ENCODE measurements at regions not wholly inside any gene's neighbourhood (a gene's known extent, or its start where the extent isn't known, plus 50 kb on each side); places are given as distances from the start of the nearest gene placed in this dataset.

DNA sequence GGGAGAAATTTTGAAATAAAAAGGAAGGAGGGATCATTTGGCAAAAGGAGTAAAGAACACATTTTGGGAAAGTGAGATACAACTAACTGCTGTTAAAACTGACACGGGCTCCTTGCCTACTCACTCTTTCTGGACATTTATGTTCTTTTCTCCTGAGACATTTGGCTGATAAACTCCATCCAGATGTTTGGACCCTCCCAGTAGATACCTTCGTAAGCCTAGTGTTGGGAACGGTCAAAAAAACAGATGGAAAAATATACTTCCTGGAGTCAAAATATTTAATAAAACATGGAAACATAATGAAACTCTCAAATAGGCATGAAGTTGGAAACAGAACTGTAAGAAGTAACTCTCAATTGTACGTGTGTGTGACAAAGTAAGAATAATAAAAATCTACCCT lies 360.1 kb upstream of the RIOK2 start:
- DNase-seq: no peak
- no peaks in the 10 kb centered on the region for H3K27me3 Mint-ChIP-seq
- Histone ChIP-seq H3K9me3 (ENCODE audit: control insufficient read depth in 1 of 2, insufficient read depth in 1 of 2, low read length in 2 of 2) (peaks cover 0 to 11% of the 10 kb centered on the region in 2 experiments), H3K4me1 (ENCODE audit: insufficient read depth, low read length) (no peaks in the 10 kb centered on the region), H3K4me3 (ENCODE audit: low read length) (no peak overlapping the region), H3K27me3 (ENCODE audit: control insufficient read depth in 1 of 2, insufficient read depth in 2 of 2, low read length in 2 of 2) (no peaks in the 10 kb centered on the region), H3K27ac (ENCODE audit: low read depth in 1 of 2, low read length in 2 of 2) (no peak overlapping the region), H3K36me3 (ENCODE audit: insufficient read depth, low read length) (no peaks in the 10 kb centered on the region)
- H3K27ac Mint-ChIP-seq: no peak overlapping the region
- TF ChIP-seq, protein P1, sequence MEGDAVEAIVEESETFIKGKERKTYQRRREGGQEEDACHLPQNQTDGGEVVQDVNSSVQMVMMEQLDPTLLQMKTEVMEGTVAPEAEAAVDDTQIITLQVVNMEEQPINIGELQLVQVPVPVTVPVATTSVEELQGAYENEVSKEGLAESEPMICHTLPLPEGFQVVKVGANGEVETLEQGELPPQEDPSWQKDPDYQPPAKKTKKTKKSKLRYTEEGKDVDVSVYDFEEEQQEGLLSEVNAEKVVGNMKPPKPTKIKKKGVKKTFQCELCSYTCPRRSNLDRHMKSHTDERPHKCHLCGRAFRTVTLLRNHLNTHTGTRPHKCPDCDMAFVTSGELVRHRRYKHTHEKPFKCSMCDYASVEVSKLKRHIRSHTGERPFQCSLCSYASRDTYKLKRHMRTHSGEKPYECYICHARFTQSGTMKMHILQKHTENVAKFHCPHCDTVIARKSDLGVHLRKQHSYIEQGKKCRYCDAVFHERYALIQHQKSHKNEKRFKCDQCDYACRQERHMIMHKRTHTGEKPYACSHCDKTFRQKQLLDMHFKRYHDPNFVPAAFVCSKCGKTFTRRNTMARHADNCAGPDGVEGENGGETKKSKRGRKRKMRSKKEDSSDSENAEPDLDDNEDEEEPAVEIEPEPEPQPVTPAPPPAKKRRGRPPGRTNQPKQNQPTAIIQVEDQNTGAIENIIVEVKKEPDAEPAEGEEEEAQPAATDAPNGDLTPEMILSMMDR (IDR thresholded peaks at IDR 0.05): no peak
- no peaks in the 10 kb centered on the region for H3K4me1 Mint-ChIP-seq (ENCODE audit: low read depth)
- intact Hi-C loops (cut with DNase I, micrococcal nuclease): no loop called here
- ChIA-PET CTCF (no interaction called here), POLR2A (no interaction called here)
- no peak for ATAC-seq (ENCODE audit: poor library complexity)
- no peaks in the 10 kb centered on the region for H3K36me3 Mint-ChIP-seq (ENCODE audit: low read depth)
- H3K9me3 Mint-ChIP-seq: peaks cover 2% of the 10 kb centered on the region
- H3K4me3 Mint-ChIP-seq: no peak overlapping the region

DNA sequence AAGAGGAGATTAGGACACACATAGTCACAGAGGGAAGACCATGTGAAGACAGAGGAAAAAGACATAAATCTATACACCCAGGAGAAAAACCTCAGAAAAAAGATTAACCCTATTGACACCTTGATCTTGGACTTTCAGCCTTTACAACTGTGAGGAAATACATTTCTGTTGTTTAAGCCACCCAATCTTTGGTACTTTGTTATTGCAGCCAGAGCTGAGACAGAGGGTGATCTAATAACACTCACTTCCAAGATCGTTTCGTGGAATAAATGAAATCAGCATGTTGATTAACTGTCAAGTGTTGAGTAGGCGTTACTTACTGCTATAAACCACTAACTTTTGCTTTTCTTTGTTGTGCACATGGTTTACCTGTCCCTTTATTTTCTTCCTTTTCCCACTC lies 361.2 kb upstream of the RIOK2 start:
- intact Hi-C loops (cut with DNase I, micrococcal nuclease): no loop called here
- CTCF ChIA-PET: no interaction called here

DNA sequence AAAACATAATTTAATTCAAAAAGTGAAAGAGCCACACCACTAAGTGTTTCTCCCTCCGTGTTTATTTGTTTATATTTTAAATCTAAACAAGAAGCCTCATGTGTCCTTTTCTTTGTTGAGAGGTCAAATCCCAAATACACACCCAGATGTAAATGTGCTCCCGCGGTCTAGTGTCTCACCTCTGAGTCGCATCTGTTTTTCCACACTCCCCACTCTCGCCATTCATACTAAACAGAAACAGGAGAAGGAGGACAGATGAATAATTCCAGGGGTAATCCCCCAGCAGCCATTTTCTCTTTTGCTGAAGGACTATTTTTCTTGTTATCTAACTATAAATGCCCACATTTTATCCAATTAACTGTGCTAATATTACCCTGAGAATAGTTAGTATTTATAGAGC lies 361.6 kb upstream of the RIOK2 start:
- no peaks in the 10 kb centered on the region for H3K27me3 ChIP-seq (ENCODE audit: control insufficient read depth in 1 of 2, insufficient read depth in 2 of 2, low read length in 2 of 2)
- peaks cover 0 to 11% of the 10 kb centered on the region in 2 experiments for H3K9me3 ChIP-seq (ENCODE audit: control insufficient read depth in 1 of 2, insufficient read depth in 1 of 2, low read length in 2 of 2)
- ATAC-seq (ENCODE audit: poor library complexity) (no peak), DNase-seq (no peak)
- no peak overlapping the region for H3K27ac ChIP-seq (ENCODE audit: low read depth in 1 of 2, low read length in 2 of 2)
- Mint-ChIP-seq H3K27me3 (no peaks in the 10 kb centered on the region), H3K4me3 (no peak overlapping the region), H3K36me3 (ENCODE audit: low read depth) (no peaks in the 10 kb centered on the region), H3K9me3 (peaks cover 2% of the 10 kb centered on the region), H3K4me1 (ENCODE audit: low read depth) (no peaks in the 10 kb centered on the region), H3K27ac (no peak overlapping the region)
- no peak overlapping the region for H3K4me3 ChIP-seq (ENCODE audit: low read length)
- H3K4me1 ChIP-seq (ENCODE audit: insufficient read depth, low read length): no peaks in the 10 kb centered on the region
- H3K36me3 ChIP-seq (ENCODE audit: insufficient read depth, low read length): no peaks in the 10 kb centered on the region
- intact Hi-C loops (cut with DNase I, micrococcal nuclease): no loop called here
- TF ChIP-seq, protein P1 (IDR thresholded peaks at IDR 0.05): no peak
- POLR2A ChIA-PET: no interaction called here
- CTCF ChIA-PET: no interaction called here

More for the DNA sequence above, 361.2 kb upstream of the RIOK2 start:
- Mint-ChIP-seq H3K36me3 (ENCODE audit: low read depth) (no peaks in the 10 kb centered on the region), H3K9me3 (peaks cover 2% of the 10 kb centered on the region), H3K27me3 (no peaks in the 10 kb centered on the region), H3K4me1 (ENCODE audit: low read depth) (no peaks in the 10 kb centered on the region), H3K27ac (no peak overlapping the region), H3K4me3 (no peak overlapping the region)
- DNase-seq: no peak
- no peaks in the 10 kb centered on the region for H3K4me1 ChIP-seq (ENCODE audit: insufficient read depth, low read length)
- TF ChIP-seq, protein P1 (IDR thresholded peaks at IDR 0.05): no peak
- peaks cover 0 to 11% of the 10 kb centered on the region in 2 experiments for H3K9me3 ChIP-seq (ENCODE audit: control insufficient read depth in 1 of 2, insufficient read depth in 1 of 2, low read length in 2 of 2)
- no peaks in the 10 kb centered on the region for H3K27me3 ChIP-seq (ENCODE audit: control insufficient read depth in 1 of 2, insufficient read depth in 2 of 2, low read length in 2 of 2)
- no peak overlapping the region for H3K4me3 ChIP-seq (ENCODE audit: low read length)
- no peaks in the 10 kb centered on the region for H3K36me3 ChIP-seq (ENCODE audit: insufficient read depth, low read length)
- no peak overlapping the region for H3K27ac ChIP-seq (ENCODE audit: low read depth in 1 of 2, low read length in 2 of 2)
- POLR2A ChIA-PET: no interaction called here
- ATAC-seq (ENCODE audit: poor library complexity): no peak
